Ascending aorta (tissue), 2 donors: ENCODE measurements at regions not wholly inside any gene's neighbourhood (a gene's known extent, or its start where the extent isn't known, plus 50 kb on each side); places are given as distances from the start of the nearest gene placed in this dataset.

Experiments used
- DNase-seq, 2 donors: peaks; one replicate each; pipeline ENCODE4 v3.0.0-alpha.2; 2019; ENCODE audit warnings: low spot score in 2 of 2
- H3K27ac ChIP-seq, 2 donors: fragments of 200-600 bp; sonication (generic); one replicate each; pipeline ENCODE4 v1.5.1; 2016 to 2017; ENCODE audit warnings: mild to moderate bottlenecking in 1 of 2
- H3K27me3 ChIP-seq: fragments of 200-600 bp; sonication (generic); one replicate; pipeline ENCODE4 v1.5.1; 2017
- H3K36me3 ChIP-seq, 2 donors: fragments of 200-600 bp; sonication (generic); one replicate each; pipeline ENCODE4 v1.5.1; 2016
- H3K4me1 ChIP-seq, 2 donors: fragments of 200-600 bp; sonication (generic); one replicate each; pipeline ENCODE4 v1.5.1; 2016 to 2017; ENCODE audit warnings: mild to moderate bottlenecking in 1 of 2
- H3K4me3 ChIP-seq, 2 donors: fragments of 200-600 bp; sonication (generic); one replicate each; pipeline ENCODE4 v1.5.1; 2016 to 2017; ENCODE audit warnings: mild to moderate bottlenecking in 1 of 2
- H3K9me3 ChIP-seq, 2 donors: fragments of 200-600 bp; sonication (generic); one replicate each; pipeline ENCODE4 v1.5.1; 2016
- intact Hi-C: fragments of 100-400 bp; cut with DNase I; formaldehyde crosslinking; loops from one replicate; pipeline ENCODE4 v1.15.1; 2023
- TF ChIP-seq, protein P1 (sequence below), 3 experiments: fragments of 200-600 bp in 2 of 3; fragments of 450-650 bp in 1 of 3; sonication (generic) in 2 of 3; IDR thresholded peaks; one replicate each; pipeline ENCODE4 v1.5.1; 2016 to 2019; ENCODE audit warnings: antibody characterized with exemption in 3 of 3, mild to moderate bottlenecking in 1 of 3, moderate library complexity in 1 of 3

DNA sequence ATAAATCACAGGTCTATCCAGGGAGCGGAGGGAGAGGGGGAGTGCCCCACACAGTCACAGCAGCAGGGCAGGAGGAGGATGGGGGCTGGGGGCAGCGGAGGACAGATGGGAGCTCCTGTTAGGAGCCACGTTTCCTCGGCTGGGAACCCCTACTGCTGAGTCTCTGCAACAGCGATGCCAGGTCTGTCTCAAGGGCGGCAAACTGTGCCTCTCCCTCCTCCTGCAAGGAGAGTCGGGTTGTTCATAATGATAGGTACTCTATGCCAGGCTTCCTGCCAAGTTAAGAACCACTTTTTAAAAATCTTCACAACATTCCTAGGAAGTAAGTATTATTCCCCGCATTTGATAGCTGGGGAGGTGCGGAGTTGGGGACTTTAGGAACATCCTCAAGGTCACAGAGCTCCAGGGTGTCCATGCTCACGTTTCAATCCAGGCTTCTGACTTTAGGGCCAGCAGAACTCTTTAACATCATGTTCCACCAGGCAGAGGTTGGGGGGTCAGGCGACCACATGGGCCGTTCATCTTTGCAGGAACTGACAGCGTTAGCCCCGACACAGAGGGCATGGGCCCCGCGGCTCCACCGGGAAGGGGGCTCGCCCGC lies 98.3 kb upstream of the MAML3 start:
- H3K27me3 ChIP-seq, result no peaks in the 10 kb centered on the region
- intact Hi-C loops, result loop anchor here (1.0 to 5.0 kb wide), 2 partner anchors 98 to 205 kb away; partner anchors contain the start of gene MAML3
- no peaks in the 10 kb centered on the region for H3K9me3 ChIP-seq
- peak overlapping the region; percentile 83 to 84 for H3K27ac ChIP-seq
- DNase-seq, result peak in 1 of 2 donors; percentile 65
- H3K36me3 ChIP-seq, result no peaks in the 10 kb centered on the region
- TF ChIP-seq, protein P1, sequence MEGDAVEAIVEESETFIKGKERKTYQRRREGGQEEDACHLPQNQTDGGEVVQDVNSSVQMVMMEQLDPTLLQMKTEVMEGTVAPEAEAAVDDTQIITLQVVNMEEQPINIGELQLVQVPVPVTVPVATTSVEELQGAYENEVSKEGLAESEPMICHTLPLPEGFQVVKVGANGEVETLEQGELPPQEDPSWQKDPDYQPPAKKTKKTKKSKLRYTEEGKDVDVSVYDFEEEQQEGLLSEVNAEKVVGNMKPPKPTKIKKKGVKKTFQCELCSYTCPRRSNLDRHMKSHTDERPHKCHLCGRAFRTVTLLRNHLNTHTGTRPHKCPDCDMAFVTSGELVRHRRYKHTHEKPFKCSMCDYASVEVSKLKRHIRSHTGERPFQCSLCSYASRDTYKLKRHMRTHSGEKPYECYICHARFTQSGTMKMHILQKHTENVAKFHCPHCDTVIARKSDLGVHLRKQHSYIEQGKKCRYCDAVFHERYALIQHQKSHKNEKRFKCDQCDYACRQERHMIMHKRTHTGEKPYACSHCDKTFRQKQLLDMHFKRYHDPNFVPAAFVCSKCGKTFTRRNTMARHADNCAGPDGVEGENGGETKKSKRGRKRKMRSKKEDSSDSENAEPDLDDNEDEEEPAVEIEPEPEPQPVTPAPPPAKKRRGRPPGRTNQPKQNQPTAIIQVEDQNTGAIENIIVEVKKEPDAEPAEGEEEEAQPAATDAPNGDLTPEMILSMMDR (IDR thresholded peaks at IDR 0.05), result peak in 1 of 3 experiments; percentile 14
- peaks cover 3 to 7% of the 10 kb centered on the region in 2 donors for H3K4me1 ChIP-seq
- peak overlapping the region; percentile 64 to 79 for H3K4me3 ChIP-seq

DNA sequence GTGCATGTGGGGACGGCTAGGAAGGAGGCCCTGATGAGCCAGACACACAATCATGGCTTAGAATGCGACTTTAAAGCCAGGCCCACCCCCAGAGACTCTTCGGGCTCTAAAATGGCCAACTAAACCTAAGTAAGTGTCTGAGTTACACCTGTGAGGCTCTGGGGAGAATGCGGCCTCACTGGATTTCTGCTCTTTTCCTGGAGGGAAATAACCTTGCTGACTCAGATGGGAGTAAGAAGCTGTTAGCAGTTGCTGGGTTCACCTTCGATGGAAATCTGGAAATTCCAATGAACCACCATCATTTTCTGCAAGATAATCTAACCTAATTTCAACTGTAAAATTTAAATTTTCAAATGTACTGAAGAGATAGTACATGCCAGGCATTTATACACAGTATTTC lies 97.6 kb upstream of the MAML3 start:
- H3K36me3 ChIP-seq, result no peaks in the 10 kb centered on the region

DNA sequence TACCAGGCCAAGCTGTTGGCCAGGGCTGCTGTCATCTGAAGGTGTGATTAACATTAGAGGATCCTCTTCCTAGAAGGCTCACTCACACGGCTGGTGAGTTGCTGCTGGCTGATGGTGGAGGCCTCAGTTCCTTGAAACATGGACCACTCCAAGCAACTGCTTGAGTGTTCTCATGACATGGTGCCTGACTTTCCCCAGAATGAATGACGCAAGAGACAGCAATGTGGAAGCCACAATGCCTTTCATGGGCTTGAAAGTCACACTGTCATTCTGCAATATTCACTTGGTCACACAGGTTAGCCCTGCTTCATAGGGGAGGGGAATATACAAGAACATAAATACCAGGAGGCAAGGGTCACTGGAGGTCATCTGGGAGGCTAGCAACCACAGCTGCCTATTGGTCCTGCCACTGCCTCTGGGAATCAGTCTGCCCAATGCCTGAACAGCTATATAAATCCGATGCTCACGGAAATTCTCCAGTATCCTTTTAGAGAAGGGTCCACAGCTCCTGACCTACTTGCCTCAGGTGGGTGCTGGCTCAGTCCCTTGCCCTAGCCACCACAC lies 97.1 kb upstream of the MAML3 start:
- DNase-seq, result no peak
- peaks cover 3 to 7% of the 10 kb centered on the region in 2 donors for H3K4me1 ChIP-seq
- TF ChIP-seq, protein P1 (IDR thresholded peaks at IDR 0.05), result no peak
- no peaks in the 10 kb centered on the region for H3K27me3 ChIP-seq
- H3K9me3 ChIP-seq, result no peaks in the 10 kb centered on the region
- intact Hi-C loops, result loop anchor here (5.0 kb wide), 1 partner anchor 204 kb away; no protein-coding TSS in a partner anchor
- no peak overlapping the region for H3K27ac ChIP-seq
- H3K4me3 ChIP-seq, result no peak overlapping the region
- no peaks in the 10 kb centered on the region for H3K36me3 ChIP-seq

More for the DNA sequence above, 97.6 kb upstream of the MAML3 start:
- TF ChIP-seq, protein P1 (IDR thresholded peaks at IDR 0.05), result no peak
- peak overlapping the region in 1 of 2 donors; percentile 84 for H3K27ac ChIP-seq
- H3K27me3 ChIP-seq, result no peaks in the 10 kb centered on the region
- H3K4me1 ChIP-seq, result peaks cover 3 to 7% of the 10 kb centered on the region in 2 donors
- no peak for DNase-seq
- no peak overlapping the region for H3K4me3 ChIP-seq
- H3K9me3 ChIP-seq, result no peaks in the 10 kb centered on the region
- intact Hi-C loops, result loop anchor here (5.0 kb wide), 1 partner anchor 204 kb away; no protein-coding TSS in a partner anchor

DNA sequence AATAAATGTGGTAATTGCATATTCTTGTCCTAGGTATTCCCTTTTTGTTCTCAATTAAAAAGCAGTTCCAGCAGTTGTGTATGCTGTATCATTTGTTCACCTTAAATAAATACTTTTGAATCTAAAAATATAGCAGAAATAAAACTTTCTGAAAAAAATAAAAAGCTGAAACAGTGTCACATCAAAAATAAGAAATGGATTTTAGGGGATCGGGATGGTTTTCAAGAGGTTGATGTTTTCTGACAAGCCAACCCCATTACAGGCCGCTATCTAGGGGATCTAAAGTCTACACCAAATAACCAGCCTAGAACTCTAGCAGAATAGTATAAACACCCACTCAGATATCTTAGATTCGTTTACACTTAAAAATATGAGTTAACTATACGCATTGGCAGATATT lies 95.4 kb upstream of the MAML3 start:
- intact Hi-C loops, result no loop called here

DNA sequence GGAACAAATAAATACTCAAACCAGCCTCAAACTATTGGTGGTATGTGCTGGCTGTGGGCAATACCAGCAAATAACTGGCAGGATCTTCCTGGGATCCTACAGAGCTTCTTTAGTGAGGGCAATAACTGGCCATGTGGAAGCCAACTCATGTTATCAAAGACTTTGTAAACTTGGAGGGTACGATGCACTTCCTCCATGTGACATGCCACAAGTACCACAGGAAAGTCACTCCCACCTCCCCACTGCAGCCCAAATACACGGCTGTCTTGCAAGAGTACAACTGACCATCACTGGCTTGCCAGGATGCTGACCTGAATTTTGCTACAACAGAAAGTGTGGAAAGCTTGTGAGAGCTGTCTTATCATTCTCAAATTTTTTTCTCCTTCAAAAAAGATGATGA lies 93.3 kb upstream of the MAML3 start:
- Histone ChIP-seq H3K4me3 (no peak overlapping the region), H3K4me1 (peaks cover 0 to 14% of the 10 kb centered on the region in 2 donors), H3K27ac (no peak overlapping the region), H3K36me3 (no peaks in the 10 kb centered on the region), H3K9me3 (no peaks in the 10 kb centered on the region), H3K27me3 (no peaks in the 10 kb centered on the region)
- intact Hi-C loops, result no loop called here
- DNase-seq, result no peak
- TF ChIP-seq, protein P1 (IDR thresholded peaks at IDR 0.05), result no peak

More for the DNA sequence above, 95.4 kb upstream of the MAML3 start:
- no peaks in the 10 kb centered on the region for H3K9me3 ChIP-seq
- no peak overlapping the region for H3K4me3 ChIP-seq
- no peak for DNase-seq
- peaks cover 3 to 7% of the 10 kb centered on the region in 2 donors for H3K4me1 ChIP-seq
- H3K36me3 ChIP-seq, result no peaks in the 10 kb centered on the region
- TF ChIP-seq, protein P1 (IDR thresholded peaks at IDR 0.05), result no peak
- H3K27me3 ChIP-seq, result no peaks in the 10 kb centered on the region
- no peak overlapping the region for H3K27ac ChIP-seq
